Mammary epithelial cell (primary cell): ENCODE measurements at regions not wholly inside any gene's neighbourhood (a gene's known extent, or its start where the extent isn't known, plus 50 kb on each side); places are given as distances from the start of the nearest gene placed in this dataset.

ENCODE experiments used
- CTCF ChIP-seq, 2 donors: IDR thresholded peaks in 1 of 2; conservative IDR thresholded peaks in 1 of 2; 2 replicates each; pipeline ENCODE4 v1.5.1; 2011 to 2012; ENCODE audit warnings: inconsistent platforms in 2 of 2, low read length in 2 of 2, mild to moderate bottlenecking in 2 of 2, control low read depth in 1 of 2, low read depth in 1 of 2; ENCODE audit not compliant: insufficient read depth in 1 of 2; ENCODE audit errors: extremely low read depth in 1 of 2
- EZH2 ChIP-seq: IDR thresholded peaks from 2 replicates; pipeline ENCODE4 v1.6.1; 2012; ENCODE audit warnings: low read length, inconsistent platforms, borderline replicate concordance

GRCh38 chr12:131452444-131452860, 258.4 kb upstream of the SFSWAP start:
- TF ChIP-seq CTCF (conservative IDR thresholded peaks at IDR 0.05 in 1 of 2, IDR thresholded peaks at IDR 0.05 in 1 of 2; ENCODE audit: extremely low read depth in 1 of 2, insufficient read depth in 1 of 2, low read depth in 1 of 2, low read length in 2 of 2) (no peak), EZH2 (no peak)
